ENCODE measurements at regions not wholly inside any gene's neighbourhood (a gene's known extent, or its start where the extent isn't known, plus 50 kb on each side); places are given as distances from the start of the nearest gene placed in this dataset.

- intact Hi-C loops (cut with micrococcal nuclease): no loop called here
- Histone ChIP-seq H3K36me3 (ENCODE audit: control insufficient read depth, insufficient read depth, low read length) (no peaks in the 10 kb centered on the region), H3K9me3 (ENCODE audit: control insufficient read depth, insufficient read depth, low read length) (peaks cover 15% of the 10 kb centered on the region), H3K4me3 (ENCODE audit: low read length) (no peak overlapping the region), H3K27me3 (ENCODE audit: control insufficient read depth, insufficient read depth, low read length) (no peaks in the 10 kb centered on the region), H3K27ac (ENCODE audit: low read length) (no peak overlapping the region), H3K4me1 (ENCODE audit: control insufficient read depth, insufficient read depth, low read length) (no peaks in the 10 kb centered on the region)
- DNase-seq: no peak
- ATAC-seq: no peak
- Mint-ChIP-seq H3K27me3 (ENCODE audit: low read depth in 2 of 2) (no peaks in the 10 kb centered on the region), H3K27ac (no peak overlapping the region), H3K4me3 (no peak overlapping the region), H3K36me3 (peaks cover 34% of the 10 kb centered on the region), H3K9me3 (peaks cover 15 to 21% of the 10 kb centered on the region in 2 donors), H3K4me1 (no peaks in the 10 kb centered on the region)
- 90% methylated on average over 2 of the region's 2 CpGs for WGBS (ENCODE audit: insufficient coverage)
- TF ChIP-seq CTCF (IDR thresholded peaks at IDR 0.05): no peak
These were observed 551.0 kb upstream of the PTPRD start for GRCh38 chr9:11163843-11164242.

GRCh38 chr9:11182001-11182400 is 569.2 kb upstream of the PTPRD start:
- no peaks in the 10 kb centered on the region for H3K36me3 ChIP-seq (ENCODE audit: control insufficient read depth, insufficient read depth, low read length)
- DNase-seq (no peak), ATAC-seq (no peak)
- peaks cover 6% of the 10 kb centered on the region for H3K9me3 ChIP-seq (ENCODE audit: control insufficient read depth, insufficient read depth, low read length)
- no peak overlapping the region for H3K4me3 Mint-ChIP-seq
- no peak overlapping the region for H3K27ac ChIP-seq (ENCODE audit: low read length)
- H3K27me3 Mint-ChIP-seq (ENCODE audit: low read depth in 2 of 2): no peaks in the 10 kb centered on the region
- no peak overlapping the region for H3K4me3 ChIP-seq (ENCODE audit: low read length)
- H3K4me1 ChIP-seq (ENCODE audit: control insufficient read depth, insufficient read depth, low read length): no peaks in the 10 kb centered on the region
- TF ChIP-seq CTCF (IDR thresholded peaks at IDR 0.05): no peak
- H3K27ac Mint-ChIP-seq: no peak overlapping the region
- H3K36me3 Mint-ChIP-seq: peaks cover 21% of the 10 kb centered on the region
- WGBS (ENCODE audit: insufficient coverage): 88% methylated on average over 1 of the region's 2 CpGs
- H3K4me1 Mint-ChIP-seq: no peaks in the 10 kb centered on the region
- no peaks in the 10 kb centered on the region for H3K27me3 ChIP-seq (ENCODE audit: control insufficient read depth, insufficient read depth, low read length)
- intact Hi-C loops (cut with micrococcal nuclease): no loop called here
- H3K9me3 Mint-ChIP-seq: peaks cover 17 to 34% of the 10 kb centered on the region in 2 donors

- Mint-ChIP-seq H3K36me3 (peaks cover 28% of the 10 kb centered on the region), H3K9me3 (peaks cover 21 to 31% of the 10 kb centered on the region in 2 donors), H3K27ac (no peak overlapping the region), H3K4me3 (no peak overlapping the region), H3K4me1 (no peaks in the 10 kb centered on the region), H3K27me3 (ENCODE audit: low read depth in 2 of 2) (no peaks in the 10 kb centered on the region)
- WGBS (ENCODE audit: insufficient coverage): 50% methylated on average over 1 of the region's 1 CpG
- Histone ChIP-seq H3K27me3 (ENCODE audit: control insufficient read depth, insufficient read depth, low read length) (no peaks in the 10 kb centered on the region), H3K27ac (ENCODE audit: low read length) (no peak overlapping the region), H3K4me3 (ENCODE audit: low read length) (no peak overlapping the region), H3K36me3 (ENCODE audit: control insufficient read depth, insufficient read depth, low read length) (no peaks in the 10 kb centered on the region), H3K9me3 (ENCODE audit: control insufficient read depth, insufficient read depth, low read length) (peaks cover 19% of the 10 kb centered on the region), H3K4me1 (ENCODE audit: control insufficient read depth, insufficient read depth, low read length) (no peaks in the 10 kb centered on the region)
- DNase-seq (no peak), ATAC-seq (no peak)
- TF ChIP-seq CTCF (IDR thresholded peaks at IDR 0.05): no peak
- intact Hi-C loops (cut with micrococcal nuclease): no loop called here
These were observed 577.9 kb upstream of the PTPRD start for GRCh38 chr9:11190719-11191118.

- no peak for TF ChIP-seq CTCF (IDR thresholded peaks at IDR 0.05)
- WGBS (ENCODE audit: insufficient coverage): 60% methylated on average over 1 of the region's 1 CpG
- H3K4me1 Mint-ChIP-seq: no peaks in the 10 kb centered on the region
These were observed 580.2 kb upstream of the PTPRD start for GRCh38 chr9:11192993-11193392.

More at GRCh38 chr9:11192993-11193392, 580.2 kb upstream of the PTPRD start:
- H3K27ac ChIP-seq (ENCODE audit: low read length): no peak overlapping the region
- no peak for DNase-seq
- H3K27me3 ChIP-seq (ENCODE audit: control insufficient read depth, insufficient read depth, low read length): no peaks in the 10 kb centered on the region
- H3K27me3 Mint-ChIP-seq (ENCODE audit: low read depth in 2 of 2): no peaks in the 10 kb centered on the region
- H3K4me3 ChIP-seq (ENCODE audit: low read length): no peak overlapping the region
- H3K4me3 Mint-ChIP-seq: no peak overlapping the region
- H3K36me3 Mint-ChIP-seq: peaks cover 10% of the 10 kb centered on the region
- intact Hi-C loops (cut with micrococcal nuclease): no loop called here
- H3K27ac Mint-ChIP-seq: no peak overlapping the region
- no peaks in the 10 kb centered on the region for H3K36me3 ChIP-seq (ENCODE audit: control insufficient read depth, insufficient read depth, low read length)
- no peaks in the 10 kb centered on the region for H3K4me1 ChIP-seq (ENCODE audit: control insufficient read depth, insufficient read depth, low read length)
- H3K9me3 ChIP-seq (ENCODE audit: control insufficient read depth, insufficient read depth, low read length): peaks cover 15% of the 10 kb centered on the region
- H3K9me3 Mint-ChIP-seq: peaks cover 13 to 21% of the 10 kb centered on the region in 2 donors
- no peak for ATAC-seq
